DND-41 (cell line): ENCODE measurements at regions not wholly inside any gene's neighbourhood (a gene's known extent, or its start where the extent isn't known, plus 50 kb on each side); places are given as distances from the start of the nearest gene placed in this dataset.
A peak's percentile ranks its signal among the peaks of the same experiment; 100 is the strongest.
"Not testable (repeated sequence)": the region's sequence is repeated elsewhere in the genome, so short reads cannot be mapped to it uniquely, and the experiment has no call there.

Experiments
- ATAC-seq: fragments of 200-7000 bp; cut with Tn5 transposase; 3 replicates; pipeline ENCODE4 v1.9.1; 2021; ENCODE audit warnings: low read depth; ENCODE audit not compliant: insufficient read depth
- DNase-seq: peaks from one replicate; pipeline ENCODE4 v3.0.0-alpha.2; 2020
- H2AFZ ChIP-seq: 2 replicates; pipeline ENCODE4 v1.6.0; 2012; ENCODE audit warnings: low read depth, low read length
- H3K27ac ChIP-seq: 2 replicates; pipeline ENCODE4 v1.5.1; 2012; ENCODE audit warnings: low read length, inconsistent platforms
- H3K27me3 ChIP-seq: fragments of 200-600 bp; sonication (generic); 2 replicates; pipeline ENCODE4 v1.6.0; 2012; ENCODE audit warnings: low read length, mild to moderate bottlenecking, inconsistent platforms; ENCODE audit not compliant: insufficient read depth, poor library complexity
- H3K36me3 ChIP-seq: 2 replicates; pipeline ENCODE4 v1.5.1; 2012; ENCODE audit warnings: low read length, inconsistent platforms; ENCODE audit not compliant: insufficient read depth
- H3K4me1 ChIP-seq: 2 replicates; pipeline ENCODE4 v1.5.1; 2012; ENCODE audit warnings: mild to moderate bottlenecking, low read length; ENCODE audit not compliant: insufficient read depth
- H3K4me2 ChIP-seq: 2 replicates; pipeline ENCODE4 v1.6.0; 2012; ENCODE audit warnings: mild to moderate bottlenecking, moderate library complexity, low read length, inconsistent platforms; ENCODE audit not compliant: insufficient read depth
- H3K4me3 ChIP-seq, 2 experiments: fragments of 200-600 bp in 1 of 2; shearing (Covaris generic) in 1 of 2; 2 replicates each; pipeline ENCODE4 v1.5.1; 2012 to 2016; ENCODE audit warnings: inconsistent platforms in 2 of 2, low read length in 2 of 2, mild to moderate bottlenecking in 2 of 2, low read depth in 1 of 2, moderate library complexity in 1 of 2
- H3K79me2 ChIP-seq: 2 replicates; pipeline ENCODE4 v1.6.0; 2012; ENCODE audit warnings: low read length, inconsistent platforms; ENCODE audit not compliant: insufficient read depth
- H3K9ac ChIP-seq: 2 replicates; pipeline ENCODE4 v1.6.0; 2012; ENCODE audit warnings: low read depth, mild to moderate bottlenecking, inconsistent platforms, low read length, moderate library complexity
- H3K9me3 ChIP-seq: 2 replicates; pipeline ENCODE4 v1.5.1; 2012; ENCODE audit warnings: low read length, moderate library complexity, mild to moderate bottlenecking, inconsistent platforms; ENCODE audit not compliant: insufficient read depth, severe bottlenecking
- H4K20me1 ChIP-seq: 2 replicates; pipeline ENCODE4 v1.6.0; 2012; ENCODE audit warnings: low read length; ENCODE audit not compliant: insufficient read depth
- EZH2 ChIP-seq: IDR thresholded peaks from 3 replicates; pipeline ENCODE4 v1.6.1; 2012; ENCODE audit warnings: borderline replicate concordance, low read depth, mild to moderate bottlenecking, moderate library complexity, low read length, inconsistent platforms; ENCODE audit not compliant: severe bottlenecking
- TF ChIP-seq, protein P1 (sequence below): IDR thresholded peaks from 2 replicates; pipeline ENCODE4 v1.5.1; 2012; ENCODE audit warnings: borderline replicate concordance, low read length, moderate library complexity, mild to moderate bottlenecking; ENCODE audit not compliant: poor library complexity, severe bottlenecking; ENCODE audit errors: extremely low read depth

DNA sequence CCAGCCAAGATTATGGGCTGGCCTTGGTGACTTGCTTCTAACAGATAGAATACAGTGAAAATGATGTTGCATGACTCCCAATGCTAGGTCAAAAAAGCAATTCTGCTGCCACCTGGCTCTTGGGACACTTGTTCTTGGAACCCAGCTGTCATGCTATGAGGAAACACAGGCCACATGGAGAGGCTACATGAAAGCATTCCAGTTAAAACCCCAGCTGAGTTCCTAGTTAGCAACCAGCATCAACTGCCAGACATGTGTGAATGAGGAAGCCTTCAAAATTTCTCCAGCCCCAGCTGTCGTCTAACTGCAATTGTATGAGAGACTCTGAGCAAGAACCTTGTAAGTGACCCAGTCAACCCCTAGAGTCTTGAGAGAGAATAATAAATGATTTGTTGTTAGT lies 105.2 kb upstream of the FGF16 start:
- H3K36me3 ChIP-seq = no peaks in the 10 kb centered on the region
- peak; percentile 39 for DNase-seq
- no peak overlapping the region for H3K4me3 ChIP-seq
- no peaks in the 10 kb centered on the region for H3K27me3 ChIP-seq
- H3K27ac ChIP-seq = no peak overlapping the region
- H2AFZ ChIP-seq = no peak overlapping the region
- TF ChIP-seq, protein P1, sequence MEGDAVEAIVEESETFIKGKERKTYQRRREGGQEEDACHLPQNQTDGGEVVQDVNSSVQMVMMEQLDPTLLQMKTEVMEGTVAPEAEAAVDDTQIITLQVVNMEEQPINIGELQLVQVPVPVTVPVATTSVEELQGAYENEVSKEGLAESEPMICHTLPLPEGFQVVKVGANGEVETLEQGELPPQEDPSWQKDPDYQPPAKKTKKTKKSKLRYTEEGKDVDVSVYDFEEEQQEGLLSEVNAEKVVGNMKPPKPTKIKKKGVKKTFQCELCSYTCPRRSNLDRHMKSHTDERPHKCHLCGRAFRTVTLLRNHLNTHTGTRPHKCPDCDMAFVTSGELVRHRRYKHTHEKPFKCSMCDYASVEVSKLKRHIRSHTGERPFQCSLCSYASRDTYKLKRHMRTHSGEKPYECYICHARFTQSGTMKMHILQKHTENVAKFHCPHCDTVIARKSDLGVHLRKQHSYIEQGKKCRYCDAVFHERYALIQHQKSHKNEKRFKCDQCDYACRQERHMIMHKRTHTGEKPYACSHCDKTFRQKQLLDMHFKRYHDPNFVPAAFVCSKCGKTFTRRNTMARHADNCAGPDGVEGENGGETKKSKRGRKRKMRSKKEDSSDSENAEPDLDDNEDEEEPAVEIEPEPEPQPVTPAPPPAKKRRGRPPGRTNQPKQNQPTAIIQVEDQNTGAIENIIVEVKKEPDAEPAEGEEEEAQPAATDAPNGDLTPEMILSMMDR = no peak
- TF ChIP-seq EZH2 = no peak
- H3K79me2 ChIP-seq = no peaks in the 10 kb centered on the region
- ATAC-seq = peak; percentile 68
- no peaks in the 10 kb centered on the region for H4K20me1 ChIP-seq
- peaks cover 3% of the 10 kb centered on the region; the same call in 1 of the 2 replicates for H3K4me1 ChIP-seq
- no peak overlapping the region for H3K9ac ChIP-seq
- H3K4me2 ChIP-seq = no peak overlapping the region
- no peaks in the 10 kb centered on the region for H3K9me3 ChIP-seq

DNA sequence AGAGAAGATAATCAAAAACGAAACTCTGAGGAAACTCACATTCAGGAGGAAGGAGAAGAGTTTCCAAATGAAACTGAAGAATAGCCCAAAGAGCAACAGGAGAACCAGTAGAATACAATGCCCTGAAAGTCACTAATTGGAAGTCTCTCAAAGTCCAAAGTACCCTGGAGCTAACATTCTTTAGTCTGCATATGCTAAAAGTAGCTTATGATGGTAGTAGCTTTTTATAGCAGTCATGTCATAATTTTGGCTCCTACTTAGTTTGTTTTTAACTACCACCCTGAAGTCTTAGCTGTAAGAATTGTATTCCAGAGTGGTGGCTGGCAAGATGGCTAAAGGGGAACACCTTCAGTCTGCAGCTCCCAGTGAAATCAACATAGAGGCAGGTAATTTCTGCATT lies 100.3 kb upstream of the FGF16 start:
- ATAC-seq = no peak
- Histone ChIP-seq H3K36me3 (no peaks in the 10 kb centered on the region), H2AFZ (peak overlapping the region; percentile 71; the same call in 1 of the 2 replicates), H3K9ac (no peak overlapping the region), H3K4me1 (peaks cover 15% of the 10 kb centered on the region), H3K9me3 (no peaks in the 10 kb centered on the region), H3K4me3 (no peak overlapping the region), H3K27me3 (no peaks in the 10 kb centered on the region), H3K4me2 (no peak overlapping the region), H3K79me2 (no peaks in the 10 kb centered on the region), H3K27ac (no peak overlapping the region), H4K20me1 (no peaks in the 10 kb centered on the region)
- no peak for DNase-seq
- TF ChIP-seq, protein P1 = no peak
- no peak for TF ChIP-seq EZH2

DNA sequence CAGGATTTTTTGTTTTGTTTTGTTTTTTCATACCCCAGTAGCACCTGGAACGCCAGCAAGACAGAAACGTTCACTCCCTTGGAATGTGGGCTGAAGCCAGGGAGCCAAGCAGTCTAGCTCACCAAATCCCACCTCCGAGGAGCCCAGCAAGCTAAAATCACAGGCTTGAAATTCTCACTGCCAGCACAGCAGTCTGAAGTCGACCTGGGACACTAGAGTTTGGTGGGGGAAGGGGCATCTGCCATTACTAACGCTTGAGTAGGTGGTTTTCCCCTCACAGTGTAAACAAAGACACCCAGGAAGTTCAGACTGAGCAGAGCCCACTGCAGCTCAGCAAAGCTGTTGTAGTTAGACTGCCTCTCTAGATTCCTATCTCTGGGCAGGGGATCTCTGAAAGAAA lies 99.6 kb upstream of the FGF16 start:
- H3K27me3 ChIP-seq = no peaks in the 10 kb centered on the region
- DNase-seq (peak; percentile 38), ATAC-seq (peak; percentile 85)
- H3K79me2 ChIP-seq = no peaks in the 10 kb centered on the region
- no peaks in the 10 kb centered on the region for H3K36me3 ChIP-seq
- peak overlapping the region; percentile 71 for H2AFZ ChIP-seq
- H3K27ac ChIP-seq = peak overlapping the region; percentile 72
- peaks cover 15% of the 10 kb centered on the region for H3K4me1 ChIP-seq
- H3K4me3 ChIP-seq = no peak overlapping the region; a peak in 1 of 4 replicates
- H3K9me3 ChIP-seq = no peaks in the 10 kb centered on the region
- peak overlapping the region; percentile 37 for H3K9ac ChIP-seq
- H4K20me1 ChIP-seq = no peaks in the 10 kb centered on the region
- TF ChIP-seq EZH2 = no peak
- TF ChIP-seq, protein P1 = no peak
- H3K4me2 ChIP-seq = peak overlapping the region; percentile 42

DNA sequence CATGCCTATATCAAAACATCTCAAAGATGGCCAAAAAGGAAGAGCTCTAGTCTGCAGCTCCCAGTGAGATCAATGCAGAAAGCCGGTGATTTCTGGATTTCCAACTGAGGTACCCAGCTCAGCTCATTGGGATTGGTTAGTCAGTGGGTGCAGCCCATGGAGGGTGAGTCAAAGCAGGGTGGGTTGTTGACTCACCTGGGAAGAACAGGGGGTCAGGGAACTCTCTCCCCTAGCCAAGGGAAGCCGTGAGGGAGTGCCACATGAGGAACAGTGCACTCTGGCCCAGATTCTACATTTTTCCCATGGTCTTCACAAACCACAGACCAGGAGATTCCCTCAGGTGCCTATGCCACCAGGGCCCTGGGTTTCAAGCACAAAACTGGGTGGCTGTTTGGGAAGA lies 57.3 kb upstream of the FGF16 start:
- H3K79me2 ChIP-seq = no peaks in the 10 kb centered on the region
- ATAC-seq (no peak), DNase-seq (no peak)
- H3K9me3 ChIP-seq = no peaks in the 10 kb centered on the region
- TF ChIP-seq EZH2 = no peak
- TF ChIP-seq, protein P1 = no peak
- H3K4me3 ChIP-seq = no peak overlapping the region
- H4K20me1 ChIP-seq = no peaks in the 10 kb centered on the region
- no peak overlapping the region for H3K4me2 ChIP-seq
- H3K9ac ChIP-seq = no peak overlapping the region
- no peak overlapping the region for H2AFZ ChIP-seq
- H3K27ac ChIP-seq = no peak overlapping the region
- no peaks in the 10 kb centered on the region for H3K27me3 ChIP-seq
- H3K4me1 ChIP-seq = no peaks in the 10 kb centered on the region
- H3K36me3 ChIP-seq = no peaks in the 10 kb centered on the region

DNA sequence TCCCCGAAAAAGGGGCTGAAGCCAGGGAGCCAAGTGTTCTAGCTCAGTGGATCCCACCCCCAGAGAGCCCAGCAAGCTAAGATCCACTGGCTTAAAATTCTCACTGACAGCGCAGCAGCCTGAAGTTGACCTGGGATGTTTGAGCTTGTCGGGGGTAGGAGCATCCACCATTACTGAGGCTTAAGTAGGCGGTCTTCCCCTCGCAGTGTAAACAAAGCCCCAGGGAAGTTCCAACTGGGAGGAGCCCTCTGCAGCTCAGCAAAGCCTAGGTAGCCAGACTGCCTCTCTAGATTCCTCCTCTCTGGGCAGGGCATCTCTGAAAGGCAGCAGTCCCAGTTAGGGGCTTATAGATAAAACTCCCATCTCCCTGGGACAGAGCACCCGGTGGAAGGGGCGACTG lies 56.8 kb upstream of the FGF16 start:
- H3K4me2 ChIP-seq, H3K9me3 ChIP-seq, H3K4me1 ChIP-seq, H3K9ac ChIP-seq, H3K27me3 ChIP-seq, H3K27ac ChIP-seq, H3K36me3 ChIP-seq, H2AFZ ChIP-seq, H3K4me3 ChIP-seq, DNase-seq, ATAC-seq, H3K79me2 ChIP-seq, H4K20me1 ChIP-seq: not testable (repeated sequence)
